HepG2 (cell line): ENCODE measurements at regions not wholly inside any gene's neighbourhood (a gene's known extent, or its start where the extent isn't known, plus 50 kb on each side); places are given as distances from the start of the nearest gene placed in this dataset.
A peak's percentile ranks its signal among the peaks of the same experiment; 100 is the strongest.

ENCODE experiments used
- ATAC-seq: fragments of 200-7000 bp; cut with Tn5 transposase; 3 replicates; pipeline ENCODE4 v1.9.1; 2020; ENCODE audit warnings: mild to moderate bottlenecking, moderate library complexity
- BruUV-seq: library from RNA; stranded (reverse); fragments of 400-500 nt; replicated peaks from 2 replicates; lab custom pipeline; 2021; lab: Mats Ljungman, UMichigan
- CTCF ChIA-PET: fragments of 300-600 bp; formaldehyde crosslinking; extraction: SDS; loops from one replicate; lab custom pipeline; 2021; ENCODE audit warnings: low total read pairs, inconsistent platforms, low intra/inter-chr PET ratio; lab: Yijun Ruan, JAX
- POLR2A ChIA-PET: fragments of 350-600 bp; sonication (Branson Sonifier 250); formaldehyde crosslinking; loops from one replicate; lab custom pipeline; 2020; ENCODE audit warnings: antibody characterized with exemption, inconsistent platforms; lab: Yijun Ruan, JAX
- DNase-seq: peaks from one replicate; pipeline ENCODE4 v3.0.0-alpha.2; 2015; ENCODE audit warnings: low spot score
- FAIRE-seq: peaks from 3 replicates; lab custom pipeline; 2011; peaks lifted over from hg19 to GRCh38; lab: Jason Lieb, UNC
- H2AFZ ChIP-seq: one replicate; pipeline ENCODE4 v1.6.1; 2011; ENCODE audit warnings: low read length, inconsistent platforms
- H3K27ac ChIP-seq: fragments of 300-600 bp; 3 replicates; pipeline ENCODE4 v1.8.0; 2011; ENCODE audit warnings: mixed run types, mild to moderate bottlenecking, mixed read lengths, low read length, inconsistent platforms; ENCODE audit not compliant: insufficient read depth; ENCODE audit errors: extremely low read length
- H3K27me3 ChIP-seq, 2 experiments: fragments of 200-600 bp in 1 of 2; 2 replicates in 1 of 2; 3 replicates in 1 of 2; pipeline versions ENCODE4 v1.6.0 to v1.8.0; 2011; ENCODE audit warnings: low read length in 2 of 2, mild to moderate bottlenecking in 2 of 2, moderate library complexity in 2 of 2, inconsistent platforms in 1 of 2; ENCODE audit not compliant: insufficient read depth in 2 of 2, control insufficient read depth in 1 of 2
- H3K36me3 ChIP-seq, 2 experiments: fragments of 200-600 bp in 1 of 2; replicated peaks in 1 of 2; 2 replicates in 1 of 2; 3 replicates in 1 of 2; pipeline versions ENCODE4 v1.5.1 to v1.8.0; 2011; ENCODE audit warnings: low read length in 2 of 2, inconsistent platforms in 1 of 2; ENCODE audit not compliant: insufficient read depth in 2 of 2, control insufficient read depth in 1 of 2
- H3K4me1 ChIP-seq: 2 replicates; pipeline ENCODE4 v1.5.1; 2012; ENCODE audit warnings: low read length, inconsistent platforms; ENCODE audit not compliant: insufficient read depth
- H3K4me2 ChIP-seq: 2 replicates; pipeline ENCODE4 v1.6.0; 2011; ENCODE audit warnings: low read depth, low read length, inconsistent platforms
- H3K4me3 ChIP-seq, 3 experiments: fragments of 200-600 bp in 1 of 3; sonication (generic), shearing (Covaris generic) in 1 of 3; replicated peaks in 1 of 3; 2 replicates each; pipeline ENCODE4 v1.5.1; 2011 to 2016; ENCODE audit warnings: low read length in 3 of 3, inconsistent platforms in 2 of 3, low read depth in 2 of 3, mild to moderate bottlenecking in 2 of 3, control low read depth in 1 of 3, mixed read lengths in 1 of 3; ENCODE audit not compliant: insufficient read depth in 1 of 3
- H3K79me2 ChIP-seq: one replicate; pipeline ENCODE4 v1.6.1; 2011; ENCODE audit warnings: low read length, inconsistent platforms; ENCODE audit not compliant: insufficient read depth
- H3K9ac ChIP-seq: 2 replicates; pipeline ENCODE4 v1.6.0; 2011; ENCODE audit warnings: mild to moderate bottlenecking, low read depth, low read length, inconsistent platforms; ENCODE audit not compliant: insufficient read depth
- H3K9me3 ChIP-seq: 2 replicates; pipeline ENCODE4 v1.5.1; 2012; ENCODE audit warnings: mild to moderate bottlenecking, low read length
- H4K20me1 ChIP-seq: 2 replicates; pipeline ENCODE4 v1.6.0; 2011; ENCODE audit warnings: inconsistent platforms, mild to moderate bottlenecking, low read length, moderate library complexity; ENCODE audit not compliant: insufficient read depth
- AHR ChIP-seq: IDR thresholded peaks from 2 replicates; pipeline ENCODE4 v1.6.1; 2018; ENCODE audit warnings: missing genetic modification reagents, missing compliant biosample characterization
- BCL6 ChIP-seq: IDR thresholded peaks from 2 replicates; pipeline ENCODE4 v1.6.1; 2016; ENCODE audit warnings: missing genetic modification reagents, missing compliant biosample characterization
- CEBPB ChIP-seq: IDR thresholded peaks from 2 replicates; pipeline ENCODE4 v1.6.1; 2011; ENCODE audit warnings: low read depth, low read length, improper control_type of control experiment, borderline replicate concordance
- MTA1 ChIP-seq: sonication (generic); formaldehyde crosslinking; IDR thresholded peaks from 2 replicates; pipeline ENCODE4 v1.4.0; 2020; ENCODE audit warnings: missing genetic modification reagents, mild to moderate bottlenecking, borderline replicate concordance
- NCOA5 ChIP-seq: sonication (generic); formaldehyde crosslinking; IDR thresholded peaks from 2 replicates; pipeline ENCODE4 v1.4.0; 2020; ENCODE audit warnings: missing genetic modification reagents
- SIN3B ChIP-seq: fragments of 150-350 bp; IDR thresholded peaks from 2 replicates; pipeline ENCODE4 v1.6.1; 2014; ENCODE audit warnings: low read length
- ZBTB3 ChIP-seq: sonication (generic); formaldehyde crosslinking; IDR thresholded peaks from 2 replicates; pipeline ENCODE4 v1.4.0; 2020; ENCODE audit warnings: low read depth, mild to moderate bottlenecking, moderate library complexity, missing genetic modification reagents, borderline replicate concordance
- ZBTB38 ChIP-seq: sonication (generic); formaldehyde crosslinking; IDR thresholded peaks from 2 replicates; pipeline ENCODE4 v1.5.1; 2020; ENCODE audit warnings: mild to moderate bottlenecking, missing genetic modification reagents
- ZKSCAN8 ChIP-seq: IDR thresholded peaks from 2 replicates; pipeline ENCODE4 v1.6.1; 2016; ENCODE audit warnings: borderline replicate concordance, missing genetic modification reagents, missing compliant biosample characterization
- ZNF7 ChIP-seq: IDR thresholded peaks from 2 replicates; pipeline ENCODE4 v1.6.1; 2016; ENCODE audit warnings: missing biosample characterization, missing genetic modification reagents
- WGBS: methylation state at CpG from one replicate; pipeline ENCODE4 v1.1.6; 2017; ENCODE audit warnings: low lambda C conversion rate; 5-methylcytosine and 5-hydroxymethylcytosine counted together
- in situ Hi-C: cut with HindIII; loops from 2 replicates; pipeline ENCODE4 v1.10.0; 2017; ENCODE audit warnings: low pct_unique_long_range_greater_than_20kb; ENCODE audit not compliant: extremely low pct_ligation_motif_present
- intact Hi-C: fragments of 100-400 bp; cut with micrococcal nuclease; formaldehyde crosslinking; loops from one replicate; pipeline ENCODE4 v1.10.0; 2022; ENCODE audit not compliant: unreplicated experiment
- TF ChIP-seq, protein P1 (sequence below): sonication (generic); formaldehyde crosslinking; IDR thresholded peaks from 2 replicates; pipeline ENCODE4 v1.4.0; 2020; ENCODE audit warnings: missing genetic modification reagents
- TF ChIP-seq, protein P2 (sequence below): sonication (generic); formaldehyde crosslinking; conservative IDR thresholded peaks from 2 replicates; pipeline ENCODE4 v1.4.0; 2020; ENCODE audit warnings: missing genetic modification reagents
- TF ChIP-seq, protein P3 (sequence below): sonication (generic); formaldehyde crosslinking; IDR thresholded peaks from 2 replicates; pipeline ENCODE4 v1.8.1; 2023; ENCODE audit warnings: mild to moderate bottlenecking, missing genetic modification reagents

DNA sequence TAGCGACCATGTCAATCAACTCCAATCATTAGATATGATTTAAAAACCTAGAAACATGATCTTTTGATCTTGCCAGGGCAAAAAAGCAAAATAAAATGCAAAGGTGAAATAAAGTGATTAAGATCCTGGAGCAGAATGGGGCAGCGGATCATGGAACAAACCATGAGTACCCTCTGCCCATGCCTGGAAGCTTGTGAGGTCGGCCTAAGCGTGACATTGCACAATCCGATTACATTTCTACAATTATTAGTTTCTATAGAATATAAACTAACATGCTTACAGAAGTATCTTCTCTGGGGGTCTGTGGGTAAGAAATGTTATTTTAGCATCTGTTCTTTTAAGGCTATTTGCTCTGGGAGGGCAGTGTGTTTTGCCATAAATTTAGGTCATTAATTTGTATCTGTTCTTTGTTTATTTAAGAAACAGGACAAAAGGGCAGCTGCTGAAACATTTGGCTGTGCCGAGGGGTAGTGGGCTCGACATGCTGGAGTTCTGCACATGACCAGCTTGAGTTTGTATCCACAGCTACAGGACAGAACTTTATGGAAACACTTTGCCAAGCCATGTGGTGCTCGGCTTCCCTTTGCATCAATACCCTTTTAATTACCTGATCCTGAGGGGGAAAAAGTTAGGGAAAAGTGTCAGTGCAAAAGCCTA is 55.9 kb downstream of the ZBTB18 start:
- no peak for FAIRE-seq
- in situ Hi-C loops (no loop called here), intact Hi-C loops (no loop called here)
- no peaks in the 10 kb centered on the region; a peak in 1 of 5 replicates for H3K27me3 ChIP-seq
- no peaks in the 10 kb centered on the region for H4K20me1 ChIP-seq
- WGBS, result 31% methylated on average over 8 of the region's 8 CpGs
- H3K36me3 ChIP-seq, result no peaks in the 10 kb centered on the region
- no TSS peak for BruUV-seq
- H3K4me2 ChIP-seq, result no peak overlapping the region
- no peak overlapping the region for H3K4me3 ChIP-seq
- H3K27ac ChIP-seq, result no peak overlapping the region
- DNase-seq, result no peak
- CTCF ChIA-PET, result no interaction called here
- H3K9ac ChIP-seq, result no peak overlapping the region
- no peak for ATAC-seq
- TF ChIP-seq ZKSCAN8 (CRISPR knock-in tag) (no peak), CEBPB (peak; percentile 44; the same call in 1 of the 2 replicates)
- H3K4me1 ChIP-seq, result peaks cover 7% of the 10 kb centered on the region
- no peaks in the 10 kb centered on the region for H3K79me2 ChIP-seq
- no peaks in the 10 kb centered on the region for H3K9me3 ChIP-seq
- POLR2A ChIA-PET, result no interaction called here
- no peak overlapping the region for H2AFZ ChIP-seq

DNA sequence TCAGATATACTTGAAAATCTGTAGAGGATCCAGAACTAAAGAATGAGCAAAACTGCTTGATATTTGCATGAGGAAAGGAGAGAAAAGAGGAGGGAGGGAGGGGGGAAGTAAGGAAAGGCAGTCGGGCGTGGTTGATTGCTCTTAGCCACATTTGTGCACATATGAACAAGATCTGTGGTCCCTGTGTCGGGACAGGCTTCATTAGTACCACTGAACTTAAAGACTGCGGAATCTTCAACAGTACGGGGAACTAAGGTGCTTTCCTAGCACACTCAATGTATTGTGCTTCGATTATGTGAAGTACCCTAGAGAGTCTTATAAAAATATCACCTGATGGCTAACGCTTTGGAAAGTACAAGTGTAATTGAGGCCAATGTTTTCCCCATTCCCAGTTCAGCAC is 59.9 kb downstream of the ZBTB18 start:
- Histone ChIP-seq H3K79me2 (no peaks in the 10 kb centered on the region), H4K20me1 (no peaks in the 10 kb centered on the region), H3K4me2 (no peak overlapping the region), H3K36me3 (no peaks in the 10 kb centered on the region), H3K4me1 (no peaks in the 10 kb centered on the region), H3K4me3 (no peak overlapping the region), H3K9me3 (no peaks in the 10 kb centered on the region), H2AFZ (no peak overlapping the region), H3K27ac (no peak overlapping the region), H3K27me3 (no peaks in the 10 kb centered on the region; a peak in 1 of 5 replicates), H3K9ac (no peak overlapping the region)
- DNase-seq (no peak), ATAC-seq (no peak), FAIRE-seq (no peak)
- CTCF ChIA-PET, result no interaction called here
- intact Hi-C loops, result no loop called here
- 23% methylated on average over 6 of the region's 7 CpGs for WGBS
- POLR2A ChIA-PET, result no interaction called here
- no TSS peak for BruUV-seq
- in situ Hi-C loops, result no loop called here
- TF ChIP-seq, protein P1, sequence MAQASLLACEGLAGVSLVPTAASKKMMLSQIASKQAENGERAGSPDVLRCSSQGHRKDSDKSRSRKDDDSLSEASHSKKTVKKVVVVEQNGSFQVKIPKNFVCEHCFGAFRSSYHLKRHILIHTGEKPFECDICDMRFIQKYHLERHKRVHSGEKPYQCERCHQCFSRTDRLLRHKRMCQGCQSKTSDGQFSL, result no peak
- TF ChIP-seq AHR, result no peak
- TF ChIP-seq SIN3B, result no peak
- TF ChIP-seq ZBTB38, result no peak
- TF ChIP-seq MTA1 (CRISPR knock-in tag), result no peak
- no peak for TF ChIP-seq NCOA5 (CRISPR knock-in tag)
- TF ChIP-seq ZBTB3 (CRISPR knock-in tag), result no peak
- TF ChIP-seq, protein P2, sequence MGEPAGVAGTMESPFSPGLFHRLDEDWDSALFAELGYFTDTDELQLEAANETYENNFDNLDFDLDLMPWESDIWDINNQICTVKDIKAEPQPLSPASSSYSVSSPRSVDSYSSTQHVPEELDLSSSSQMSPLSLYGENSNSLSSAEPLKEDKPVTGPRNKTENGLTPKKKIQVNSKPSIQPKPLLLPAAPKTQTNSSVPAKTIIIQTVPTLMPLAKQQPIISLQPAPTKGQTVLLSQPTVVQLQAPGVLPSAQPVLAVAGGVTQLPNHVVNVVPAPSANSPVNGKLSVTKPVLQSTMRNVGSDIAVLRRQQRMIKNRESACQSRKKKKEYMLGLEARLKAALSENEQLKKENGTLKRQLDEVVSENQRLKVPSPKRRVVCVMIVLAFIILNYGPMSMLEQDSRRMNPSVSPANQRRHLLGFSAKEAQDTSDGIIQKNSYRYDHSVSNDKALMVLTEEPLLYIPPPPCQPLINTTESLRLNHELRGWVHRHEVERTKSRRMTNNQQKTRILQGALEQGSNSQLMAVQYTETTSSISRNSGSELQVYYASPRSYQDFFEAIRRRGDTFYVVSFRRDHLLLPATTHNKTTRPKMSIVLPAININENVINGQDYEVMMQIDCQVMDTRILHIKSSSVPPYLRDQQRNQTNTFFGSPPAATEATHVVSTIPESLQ (CRISPR knock-in tag), result no peak
- no peak for TF ChIP-seq ZNF7
- TF ChIP-seq, protein P3, sequence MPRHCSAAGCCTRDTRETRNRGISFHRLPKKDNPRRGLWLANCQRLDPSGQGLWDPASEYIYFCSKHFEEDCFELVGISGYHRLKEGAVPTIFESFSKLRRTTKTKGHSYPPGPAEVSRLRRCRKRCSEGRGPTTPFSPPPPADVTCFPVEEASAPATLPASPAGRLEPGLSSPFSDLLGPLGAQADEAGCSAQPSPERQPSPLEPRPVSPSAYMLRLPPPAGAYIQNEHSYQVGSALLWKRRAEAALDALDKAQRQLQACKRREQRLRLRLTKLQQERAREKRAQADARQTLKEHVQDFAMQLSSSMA (CRISPR knock-in tag), result no peak
- TF ChIP-seq BCL6 (CRISPR knock-in tag), result no peak
